IPS-11a (cell line): ENCODE measurements at regions not wholly inside any gene's neighbourhood (a gene's known extent, or its start where the extent isn't known, plus 50 kb on each side); places are given as distances from the start of the nearest gene placed in this dataset.
"Not testable (repeated sequence)": the region's sequence is repeated elsewhere in the genome, so short reads cannot be mapped to it uniquely, and the experiment has no call there.

Experiments used
- H3K4me3 ChIP-seq: one replicate; pipeline ENCODE4 v1.5.1; 2013; ENCODE audit warnings: low read depth, low read length, control low read depth

DNA sequence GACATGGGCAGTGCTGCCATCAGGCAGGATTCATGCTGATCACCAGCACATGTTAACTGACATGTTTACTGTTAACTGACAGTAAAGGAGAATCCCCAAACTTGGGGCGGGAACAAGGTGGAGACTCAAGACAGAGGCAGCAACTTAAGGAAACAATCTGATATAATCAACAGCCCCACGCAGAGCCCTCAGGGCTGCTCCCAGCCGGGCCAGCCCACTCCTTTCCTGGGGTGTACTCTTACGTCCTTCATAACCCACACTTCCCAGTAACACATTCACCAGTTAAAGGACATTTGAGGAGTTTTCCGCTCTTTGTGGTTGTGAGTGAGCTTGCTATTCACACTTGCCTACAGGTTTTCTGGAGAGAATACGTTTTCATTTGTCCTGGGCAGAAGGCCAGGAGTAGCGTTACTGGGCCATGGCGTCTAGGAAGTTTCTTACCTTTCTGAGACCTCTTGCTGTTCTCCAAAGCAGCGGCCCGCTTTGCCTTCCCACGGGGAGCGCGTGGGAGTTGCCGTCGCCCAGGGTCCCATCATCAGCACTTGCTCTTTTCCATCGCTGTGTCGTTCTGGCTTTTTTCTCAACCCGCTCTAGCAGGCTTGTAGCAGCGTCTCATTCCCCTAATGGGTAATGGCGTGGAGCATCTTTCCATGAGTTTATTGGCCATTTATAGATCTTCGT, 56.4 kb downstream of the FOXF2 start:
- H3K4me3 ChIP-seq = no peak overlapping the region

DNA sequence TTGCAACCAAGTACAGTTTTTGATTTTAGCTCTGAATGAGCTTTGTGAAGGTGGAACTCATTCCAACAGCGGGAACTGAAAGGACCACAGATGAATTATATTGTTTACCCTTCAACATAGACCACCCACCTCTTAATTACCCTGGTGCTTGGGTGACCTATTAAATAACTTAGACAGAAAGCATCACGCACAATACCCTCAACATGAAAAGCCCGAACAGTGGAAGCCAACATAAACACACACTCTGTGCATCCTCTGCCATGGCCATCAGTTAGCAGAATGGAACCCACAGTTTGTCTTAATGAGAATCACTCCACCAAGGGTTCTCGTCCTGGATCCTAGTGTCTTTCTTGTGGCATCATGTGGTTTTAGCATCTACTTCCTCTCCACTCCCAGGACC, 60.5 kb downstream of the FOXF2 start:
- H3K4me3 ChIP-seq = no peak overlapping the region

GRCh38 chr6:1453024-1453423, 63.6 kb downstream of the FOXF2 start:
- H3K4me3 ChIP-seq = no peak overlapping the region

GRCh38 chr6:1456816-1457215, 67.4 kb downstream of the FOXF2 start:
- H3K4me3 ChIP-seq = not testable (repeated sequence)

DNA sequence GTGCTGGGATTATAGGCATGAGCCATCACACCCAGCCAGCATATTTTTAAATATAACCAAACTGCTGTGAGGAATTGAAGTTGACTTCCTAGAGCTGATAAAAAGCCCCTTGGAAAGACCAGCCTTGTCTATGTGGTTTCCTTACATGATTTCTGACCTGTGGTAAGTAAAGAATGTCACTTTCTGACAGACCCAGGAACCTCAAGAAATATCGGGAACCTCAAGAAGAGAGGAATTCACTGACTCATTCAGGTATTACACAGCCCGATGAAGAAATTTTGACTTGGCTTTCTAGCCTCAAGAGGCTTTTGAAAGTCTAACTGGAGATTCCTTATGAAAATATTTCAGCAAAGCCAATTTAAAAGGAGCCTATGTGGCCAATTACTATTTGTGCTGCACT, 71.8 kb downstream of the FOXF2 start:
- no peak overlapping the region for H3K4me3 ChIP-seq

DNA sequence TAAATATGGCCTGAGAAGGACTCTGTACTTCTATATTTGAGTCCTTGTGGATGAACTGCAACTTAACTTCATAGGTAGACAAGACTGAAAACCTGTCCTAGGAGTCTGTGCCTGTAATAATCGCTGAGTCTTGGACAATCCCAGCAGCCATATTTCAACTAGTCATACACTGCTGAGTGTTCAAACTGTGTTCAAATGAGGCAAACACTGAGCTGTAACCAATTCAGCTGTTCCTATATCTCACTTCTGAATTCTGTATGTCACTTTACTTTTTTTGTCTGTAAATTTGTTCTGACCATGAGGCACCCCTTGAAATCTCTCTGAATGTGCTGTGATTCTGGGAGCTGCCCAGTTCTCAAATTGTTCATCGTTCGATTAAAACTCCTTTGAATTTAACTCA, 72.4 kb downstream of the FOXF2 start:
- H3K4me3 ChIP-seq = no peak overlapping the region

GRCh38 chr6:1463275-1463674, 73.9 kb downstream of the FOXF2 start:
- no peak overlapping the region for H3K4me3 ChIP-seq

DNA sequence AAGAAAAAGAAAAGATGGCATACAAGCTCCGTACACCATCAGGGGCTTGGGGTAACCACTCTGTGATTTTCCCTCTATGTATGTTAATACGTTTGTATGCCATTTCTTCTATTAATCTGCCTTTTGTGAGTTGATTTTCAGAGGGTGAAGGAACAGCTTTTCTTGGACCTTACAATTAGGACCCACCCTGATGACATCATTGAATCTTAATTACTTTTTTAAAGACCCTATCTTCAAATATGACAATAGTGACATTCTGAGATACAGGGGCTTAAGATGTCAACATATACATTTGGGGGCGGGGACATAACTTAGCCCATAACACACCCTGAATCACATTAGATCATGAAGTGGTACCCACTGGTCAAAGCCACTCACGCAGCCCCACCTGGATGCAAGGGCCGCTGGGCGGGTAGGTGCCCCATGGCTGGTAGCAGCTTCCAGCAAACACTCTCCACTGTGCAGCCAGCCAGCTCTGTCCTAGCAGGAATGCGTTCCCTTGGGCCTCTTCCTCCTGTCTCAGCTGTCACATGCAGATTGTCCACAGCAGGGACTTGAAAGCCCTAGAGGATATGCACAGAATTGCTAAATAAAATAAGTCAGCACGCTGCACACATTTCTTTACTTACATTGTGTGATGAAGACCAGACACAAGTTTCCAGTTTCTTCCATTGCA, 74.5 kb downstream of the FOXF2 start:
- no peak overlapping the region for H3K4me3 ChIP-seq

DNA sequence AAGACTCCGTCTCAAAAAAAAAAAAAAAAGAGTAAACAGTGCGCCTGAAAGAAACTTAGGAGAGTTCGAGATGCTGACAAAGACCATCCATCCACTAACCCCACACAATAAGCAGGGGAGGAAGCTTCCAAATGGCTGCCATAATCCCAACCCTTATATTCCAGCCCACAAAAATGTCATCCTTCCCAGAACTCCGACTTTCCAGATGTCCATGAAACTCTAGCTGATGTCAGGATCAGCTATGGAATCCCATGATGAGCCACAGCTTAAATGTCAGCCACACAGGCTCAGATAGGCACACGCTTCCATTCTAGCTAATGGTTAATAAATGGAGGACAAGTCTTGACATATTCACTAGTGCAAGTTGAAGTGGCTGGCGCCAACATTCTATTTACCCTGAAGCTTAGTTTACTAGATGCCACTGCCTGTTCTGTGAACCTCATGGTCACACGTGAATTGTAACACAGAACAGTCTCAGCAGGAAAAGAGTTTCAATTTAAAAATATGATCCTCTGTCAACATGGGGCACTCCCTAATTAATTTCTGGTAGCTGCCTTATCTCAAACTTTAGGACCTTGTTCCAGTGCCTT, 75.5 kb downstream of the FOXF2 start:
- H3K4me3 ChIP-seq = no peak overlapping the region

DNA sequence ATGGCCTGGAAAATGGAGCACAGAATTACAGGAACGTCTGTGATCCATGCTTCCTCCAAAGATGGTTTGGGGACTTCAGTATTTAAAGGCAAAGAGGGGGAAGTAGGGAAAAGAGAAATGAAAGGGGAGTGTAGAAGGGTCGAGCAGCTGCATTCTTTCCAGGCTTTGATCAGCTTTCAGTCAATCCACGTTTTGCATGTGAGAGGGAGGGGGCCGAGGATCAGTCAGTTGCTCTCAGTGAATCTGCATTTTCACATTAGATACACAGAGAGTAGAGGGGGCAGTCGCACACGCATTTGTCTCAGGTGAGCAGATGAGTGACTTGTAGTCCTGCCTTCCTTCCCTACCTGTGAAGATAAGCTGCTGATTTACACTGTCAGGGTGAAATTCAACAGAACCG, 78.8 kb downstream of the FOXF2 start:
- no peak overlapping the region for H3K4me3 ChIP-seq

DNA sequence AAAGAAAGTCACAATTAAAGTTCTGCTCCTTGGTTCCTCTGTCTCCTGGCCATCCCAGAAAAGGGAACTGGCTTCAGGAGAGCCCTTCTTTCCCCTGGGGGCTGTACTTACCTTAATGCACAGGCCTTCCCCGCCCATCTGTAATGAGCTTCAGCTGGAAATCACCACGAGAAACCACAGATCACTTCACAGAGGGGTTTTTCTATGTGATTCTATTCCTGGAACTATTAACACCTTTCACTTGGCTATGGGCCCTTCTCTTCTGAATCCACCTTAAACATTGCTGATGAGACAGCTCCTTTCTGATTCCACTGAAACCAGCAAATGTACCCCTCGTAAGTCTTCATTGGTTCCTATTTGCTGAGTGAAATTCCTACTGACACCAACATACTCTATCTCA, 80.7 kb downstream of the FOXF2 start:
- no peak overlapping the region for H3K4me3 ChIP-seq

DNA sequence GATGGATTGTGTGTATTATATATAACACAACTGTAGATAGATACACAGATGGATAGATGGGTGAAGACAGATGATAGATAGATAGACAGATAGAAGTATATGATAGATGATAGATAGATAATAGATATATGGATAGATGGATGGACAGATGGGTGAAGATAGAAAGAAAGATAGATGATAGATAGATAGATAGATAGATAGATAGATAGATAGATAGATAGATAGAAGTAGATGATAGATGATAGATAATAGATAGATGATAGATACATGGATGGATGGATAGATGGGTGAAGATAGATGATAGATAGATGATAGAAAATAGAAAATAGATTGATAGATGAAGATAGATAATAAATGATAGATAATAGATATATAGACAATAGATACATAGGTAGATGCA, 83.3 kb downstream of the FOXF2 start:
- H3K4me3 ChIP-seq = no peak overlapping the region

DNA sequence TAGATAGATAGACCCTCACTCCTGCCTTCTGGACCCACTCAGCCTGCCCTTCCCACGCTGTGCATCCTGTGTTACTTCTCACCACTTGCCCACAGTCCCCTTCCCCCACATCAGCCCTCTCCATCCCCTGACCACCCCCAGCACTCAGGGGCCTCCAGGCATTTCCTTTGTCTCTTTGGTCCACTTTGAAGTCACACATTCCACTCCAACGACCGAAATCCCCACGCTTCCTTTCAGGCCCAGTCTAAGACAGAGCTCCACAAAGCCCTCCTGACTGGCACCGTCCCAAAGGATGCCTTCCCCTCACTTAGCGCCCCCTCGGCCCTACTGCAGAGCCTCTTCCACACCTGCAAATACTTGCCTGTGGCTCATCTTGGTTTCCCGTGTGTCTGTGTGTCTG, 83.8 kb downstream of the FOXF2 start:
- no peak overlapping the region for H3K4me3 ChIP-seq

DNA sequence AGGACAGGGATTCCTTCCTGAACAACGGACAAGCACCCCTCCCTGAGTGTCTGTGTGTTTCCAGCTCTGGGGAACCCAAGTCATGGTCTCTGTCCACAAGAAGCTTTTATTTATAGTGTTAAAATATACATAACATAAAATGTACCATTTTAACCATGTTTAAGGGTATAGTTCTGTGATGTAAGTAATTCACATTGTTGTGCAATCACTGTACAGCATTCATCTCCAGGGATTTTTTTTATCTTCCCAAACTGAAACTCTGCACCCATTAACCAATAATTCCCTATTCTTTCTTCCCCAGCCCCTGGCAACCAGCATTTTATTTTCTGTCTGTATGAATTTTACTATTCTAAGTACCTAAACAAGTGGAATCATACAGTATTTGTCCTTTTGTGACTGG, 84.2 kb downstream of the FOXF2 start:
- no peak overlapping the region for H3K4me3 ChIP-seq

DNA sequence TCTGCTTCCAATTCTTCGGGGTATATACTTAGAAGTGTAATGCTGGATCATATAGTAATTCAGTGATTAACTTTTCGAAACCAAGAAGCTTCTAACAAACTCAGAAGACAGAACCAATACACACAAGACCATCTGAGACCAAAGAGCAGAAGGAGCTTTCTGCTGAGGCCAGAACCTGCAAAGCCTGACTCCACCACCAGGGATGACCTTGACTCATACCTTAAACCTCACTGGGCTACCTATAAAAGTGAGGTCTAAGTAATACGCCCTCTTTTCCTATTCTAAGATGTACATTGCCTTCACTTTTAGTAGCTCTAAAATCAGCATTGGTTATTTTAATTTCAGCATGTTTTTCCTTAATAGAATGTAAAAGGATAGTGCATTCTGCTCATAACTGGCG, 84.8 kb downstream of the FOXF2 start:
- no peak overlapping the region for H3K4me3 ChIP-seq

GRCh38 chr6:1475174-1475573, 85.8 kb downstream of the FOXF2 start:
- H3K4me3 ChIP-seq = no peak overlapping the region

DNA sequence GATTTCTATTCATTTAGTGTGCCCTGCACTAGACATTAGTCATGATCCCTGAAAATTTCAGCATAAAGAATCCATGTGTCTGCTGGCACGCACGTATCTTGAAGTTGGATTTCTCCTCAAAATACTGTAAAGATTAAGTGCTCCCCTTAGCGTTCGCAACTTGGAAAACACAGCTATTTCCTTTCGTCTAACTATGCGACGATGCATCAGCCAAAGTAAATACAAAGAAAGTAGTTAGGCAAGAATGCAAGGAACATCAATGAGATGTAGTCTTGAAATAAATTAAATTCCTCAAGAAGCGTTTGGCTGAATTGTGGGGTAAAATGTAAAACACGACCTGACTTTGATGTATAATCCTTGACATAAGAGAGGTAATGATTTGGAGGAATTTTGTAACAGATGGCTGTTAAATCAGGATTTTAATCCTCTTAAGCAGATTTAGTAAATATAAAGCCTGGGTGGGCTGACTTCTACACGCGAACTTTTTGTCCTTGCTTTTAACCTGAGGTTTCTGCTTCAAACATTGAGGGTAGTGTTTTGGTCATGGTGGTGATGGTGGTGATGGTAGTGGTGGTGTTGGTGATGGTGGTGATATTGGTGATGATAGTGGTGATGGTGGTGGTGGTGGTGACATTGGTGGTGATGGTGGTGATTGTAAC, 88.2 kb downstream of the FOXF2 start:
- no peak overlapping the region for H3K4me3 ChIP-seq

DNA sequence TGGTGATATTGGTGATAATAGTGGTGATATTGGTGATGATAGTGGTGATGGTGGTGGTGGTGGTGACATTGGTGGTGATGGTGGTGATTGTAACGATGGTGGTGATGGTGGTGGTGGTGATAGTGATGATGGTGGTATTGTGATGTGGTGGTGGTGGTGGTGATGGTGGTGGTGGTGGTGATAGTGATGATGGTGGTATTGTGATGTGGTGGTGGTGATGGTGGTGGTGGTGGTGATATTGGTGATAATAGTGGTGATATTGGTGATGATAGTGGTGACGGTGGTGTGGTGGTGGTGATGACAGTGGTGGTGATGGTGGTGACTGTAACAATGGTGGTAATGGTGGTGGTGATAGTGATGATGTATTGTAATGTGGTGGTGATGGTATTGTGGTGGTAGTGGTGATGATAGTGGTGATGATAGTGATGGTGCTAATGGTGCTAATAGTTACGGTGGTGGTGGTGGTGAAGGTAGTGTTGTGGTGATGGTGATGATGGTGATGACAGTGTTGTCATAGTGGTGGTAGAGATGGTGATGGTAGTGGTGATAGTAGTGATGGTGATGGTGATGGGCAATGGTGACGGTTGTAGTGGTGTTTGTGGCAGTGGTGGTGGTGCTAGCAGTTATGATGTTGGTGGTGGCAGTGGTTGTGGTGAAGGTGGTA, 88.9 kb downstream of the FOXF2 start:
- H3K4me3 ChIP-seq = not testable (repeated sequence)

DNA sequence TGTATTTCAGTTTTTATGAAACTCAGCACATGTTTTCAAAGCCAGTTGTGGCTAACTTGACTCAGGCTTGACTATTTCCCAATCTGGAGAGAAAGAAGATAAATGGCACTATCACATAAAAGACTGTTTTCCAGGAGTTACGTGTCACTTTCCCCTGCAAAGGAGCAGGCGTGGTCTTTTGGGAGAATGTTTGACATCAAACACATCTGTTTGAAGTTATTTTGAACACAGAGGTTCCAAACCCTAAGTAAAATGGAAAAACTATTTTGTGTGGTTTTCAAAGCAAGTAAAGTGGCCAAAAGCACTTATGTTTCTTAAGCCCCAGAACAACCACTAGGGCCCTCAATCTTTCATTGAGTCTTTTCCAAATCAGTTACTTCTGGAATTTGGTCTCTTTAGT, 89.7 kb downstream of the FOXF2 start:
- no peak overlapping the region for H3K4me3 ChIP-seq

DNA sequence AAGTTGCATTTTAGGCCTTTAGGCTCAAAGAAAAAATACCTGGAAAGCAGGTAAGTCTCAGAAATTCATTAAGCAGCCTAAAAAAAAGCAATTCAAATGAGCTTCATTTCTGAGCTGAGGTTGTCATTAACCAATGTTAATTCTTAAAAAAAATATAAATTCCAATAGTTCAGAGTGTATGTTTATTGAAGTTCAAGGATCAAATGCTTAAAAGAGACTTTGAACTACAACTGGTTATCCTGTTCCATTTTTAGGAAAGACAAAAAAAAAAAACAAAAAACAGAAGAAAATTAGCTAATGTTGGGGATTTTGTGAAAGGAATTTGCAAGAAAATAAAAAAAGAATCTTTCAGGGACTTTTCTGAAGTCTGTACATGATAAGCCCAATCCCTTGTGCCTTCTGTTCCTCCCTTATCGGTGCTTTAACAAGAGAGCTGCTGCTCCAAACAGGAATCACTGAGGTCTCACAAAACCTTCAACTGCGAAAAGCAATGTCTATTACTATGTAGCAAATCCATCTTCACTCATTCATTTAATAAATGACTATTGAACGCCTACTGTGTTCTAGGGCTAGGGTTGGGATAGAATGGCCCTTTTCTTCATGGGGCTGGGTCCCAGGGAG, 90.3 kb downstream of the FOXF2 start:
- H3K4me3 ChIP-seq = no peak overlapping the region

- H3K4me3 ChIP-seq = no peak overlapping the region
Observed at GRCh38 chr6:1481286-1481685, 91.9 kb downstream of the FOXF2 start.
